Sigmoid colon (tissue), 4 donors: ENCODE measurements at regions not wholly inside any gene's neighbourhood (a gene's known extent, or its start where the extent isn't known, plus 50 kb on each side); places are given as distances from the start of the nearest gene placed in this dataset.

Experiments
- CTCF ChIP-seq, 4 experiments: fragments of 450-650 bp in 3 of 4; fragments of 200-600 bp in 1 of 4; IDR thresholded peaks; one replicate each; pipeline ENCODE4 v1.5.1; 2016 to 2019; ENCODE audit warnings: antibody characterized with exemption in 4 of 4, mild to moderate bottlenecking in 3 of 4, moderate library complexity in 2 of 4
- EP300 ChIP-seq, 4 donors: sonication (generic); formaldehyde crosslinking; IDR thresholded peaks; one replicate each; pipeline ENCODE4 v1.6.1; 2017; ENCODE audit warnings: antibody characterized with exemption in 4 of 4
- POLR2A ChIP-seq, 2 donors: fragments of 450-650 bp; IDR thresholded peaks; one replicate each; pipeline ENCODE4 v1.6.1; 2016; ENCODE audit warnings: antibody characterized with exemption in 2 of 2, mild to moderate bottlenecking in 2 of 2, moderate library complexity in 2 of 2

DNA sequence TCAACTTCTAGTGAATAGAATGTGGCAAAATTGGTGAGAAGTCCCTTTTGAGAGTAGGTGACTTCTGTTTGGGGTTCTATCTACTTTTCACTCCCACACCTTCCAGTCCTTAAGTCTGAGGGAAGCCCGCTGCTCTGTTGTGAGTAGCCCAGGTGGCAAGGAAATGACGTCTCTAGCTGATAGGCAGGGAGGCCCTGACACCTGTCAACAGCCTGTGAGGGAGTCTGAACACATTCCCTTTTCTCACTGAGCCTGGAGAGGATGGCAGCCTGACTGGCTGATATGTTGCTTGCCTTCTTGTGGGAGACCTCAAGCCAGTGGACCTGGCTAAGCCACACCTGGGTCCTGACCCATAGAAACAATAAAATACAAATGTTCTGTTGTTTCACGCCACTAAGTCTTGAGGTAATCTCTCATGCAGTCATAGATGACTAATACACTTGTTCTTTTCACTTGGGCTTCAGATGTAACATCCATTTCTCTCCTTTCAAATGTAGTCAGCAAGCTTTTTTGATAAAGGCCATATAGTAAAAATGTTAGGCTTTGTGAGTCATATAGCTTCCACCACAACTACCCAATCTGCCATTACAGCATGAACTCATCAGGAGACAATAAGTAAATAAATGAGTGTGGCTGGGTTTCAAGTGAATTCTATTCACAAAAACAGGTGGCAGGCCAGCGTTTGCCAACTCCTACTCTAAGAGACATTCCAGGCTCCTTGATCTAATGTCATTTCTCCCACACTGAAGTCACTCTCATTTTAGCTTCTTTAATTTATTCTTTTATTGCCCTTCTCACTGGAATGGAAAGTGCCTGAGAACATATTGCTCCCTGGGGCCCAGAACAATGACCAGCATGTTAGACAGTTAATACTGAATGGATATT, 265.1 kb upstream of the MAD2L1 start:
- TF ChIP-seq POLR2A (IDR thresholded peaks at IDR 0.05) (no peak), EP300 (IDR thresholded peaks at IDR 0.05) (no peak), CTCF (IDR thresholded peaks at IDR 0.05) (no peak)
